ENCODE measurements at regions not wholly inside any gene's neighbourhood (a gene's known extent, or its start where the extent isn't known, plus 50 kb on each side); places are given as distances from the start of the nearest gene placed in this dataset.

DNA sequence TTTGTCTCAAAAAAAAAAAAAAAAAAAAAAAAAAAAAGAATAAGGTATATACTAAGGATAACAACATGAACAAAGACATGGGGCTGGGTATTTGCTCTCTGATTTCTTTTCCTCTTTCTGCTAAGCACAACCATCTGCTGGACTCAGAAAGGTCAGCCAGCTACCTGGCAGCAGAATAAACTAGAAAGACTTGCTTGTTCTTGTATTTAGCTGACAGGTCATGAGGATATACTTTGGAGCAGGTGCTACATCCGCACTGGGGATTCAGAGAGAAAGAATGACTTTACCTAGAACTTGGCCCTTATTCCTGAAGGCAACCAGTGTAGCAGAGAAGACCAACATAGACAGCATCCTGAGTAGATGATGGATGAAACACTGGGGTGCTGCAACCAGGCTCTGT is 550.5 kb downstream of the NTRK3 start:
- Histone ChIP-seq H3K4me3 (ENCODE audit: low read depth in 2 of 2, low read length in 2 of 2) (no peak overlapping the region), H3K4me1 (ENCODE audit: control insufficient read depth, insufficient read depth, low read length) (no peaks in the 10 kb centered on the region), H3K27ac (ENCODE audit: low read length) (no peak overlapping the region), H3K27me3 (ENCODE audit: control insufficient read depth, insufficient read depth, low read length) (no peaks in the 10 kb centered on the region), H3K36me3 (ENCODE audit: control insufficient read depth, insufficient read depth, low read length) (no peaks in the 10 kb centered on the region), H3K9me3 (ENCODE audit: control insufficient read depth, insufficient read depth, low read depth, low read length) (no peaks in the 10 kb centered on the region)
- TF ChIP-seq, protein P1, sequence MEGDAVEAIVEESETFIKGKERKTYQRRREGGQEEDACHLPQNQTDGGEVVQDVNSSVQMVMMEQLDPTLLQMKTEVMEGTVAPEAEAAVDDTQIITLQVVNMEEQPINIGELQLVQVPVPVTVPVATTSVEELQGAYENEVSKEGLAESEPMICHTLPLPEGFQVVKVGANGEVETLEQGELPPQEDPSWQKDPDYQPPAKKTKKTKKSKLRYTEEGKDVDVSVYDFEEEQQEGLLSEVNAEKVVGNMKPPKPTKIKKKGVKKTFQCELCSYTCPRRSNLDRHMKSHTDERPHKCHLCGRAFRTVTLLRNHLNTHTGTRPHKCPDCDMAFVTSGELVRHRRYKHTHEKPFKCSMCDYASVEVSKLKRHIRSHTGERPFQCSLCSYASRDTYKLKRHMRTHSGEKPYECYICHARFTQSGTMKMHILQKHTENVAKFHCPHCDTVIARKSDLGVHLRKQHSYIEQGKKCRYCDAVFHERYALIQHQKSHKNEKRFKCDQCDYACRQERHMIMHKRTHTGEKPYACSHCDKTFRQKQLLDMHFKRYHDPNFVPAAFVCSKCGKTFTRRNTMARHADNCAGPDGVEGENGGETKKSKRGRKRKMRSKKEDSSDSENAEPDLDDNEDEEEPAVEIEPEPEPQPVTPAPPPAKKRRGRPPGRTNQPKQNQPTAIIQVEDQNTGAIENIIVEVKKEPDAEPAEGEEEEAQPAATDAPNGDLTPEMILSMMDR (IDR thresholded peaks at IDR 0.05) = no peak
- TF ChIP-seq, protein P2, sequence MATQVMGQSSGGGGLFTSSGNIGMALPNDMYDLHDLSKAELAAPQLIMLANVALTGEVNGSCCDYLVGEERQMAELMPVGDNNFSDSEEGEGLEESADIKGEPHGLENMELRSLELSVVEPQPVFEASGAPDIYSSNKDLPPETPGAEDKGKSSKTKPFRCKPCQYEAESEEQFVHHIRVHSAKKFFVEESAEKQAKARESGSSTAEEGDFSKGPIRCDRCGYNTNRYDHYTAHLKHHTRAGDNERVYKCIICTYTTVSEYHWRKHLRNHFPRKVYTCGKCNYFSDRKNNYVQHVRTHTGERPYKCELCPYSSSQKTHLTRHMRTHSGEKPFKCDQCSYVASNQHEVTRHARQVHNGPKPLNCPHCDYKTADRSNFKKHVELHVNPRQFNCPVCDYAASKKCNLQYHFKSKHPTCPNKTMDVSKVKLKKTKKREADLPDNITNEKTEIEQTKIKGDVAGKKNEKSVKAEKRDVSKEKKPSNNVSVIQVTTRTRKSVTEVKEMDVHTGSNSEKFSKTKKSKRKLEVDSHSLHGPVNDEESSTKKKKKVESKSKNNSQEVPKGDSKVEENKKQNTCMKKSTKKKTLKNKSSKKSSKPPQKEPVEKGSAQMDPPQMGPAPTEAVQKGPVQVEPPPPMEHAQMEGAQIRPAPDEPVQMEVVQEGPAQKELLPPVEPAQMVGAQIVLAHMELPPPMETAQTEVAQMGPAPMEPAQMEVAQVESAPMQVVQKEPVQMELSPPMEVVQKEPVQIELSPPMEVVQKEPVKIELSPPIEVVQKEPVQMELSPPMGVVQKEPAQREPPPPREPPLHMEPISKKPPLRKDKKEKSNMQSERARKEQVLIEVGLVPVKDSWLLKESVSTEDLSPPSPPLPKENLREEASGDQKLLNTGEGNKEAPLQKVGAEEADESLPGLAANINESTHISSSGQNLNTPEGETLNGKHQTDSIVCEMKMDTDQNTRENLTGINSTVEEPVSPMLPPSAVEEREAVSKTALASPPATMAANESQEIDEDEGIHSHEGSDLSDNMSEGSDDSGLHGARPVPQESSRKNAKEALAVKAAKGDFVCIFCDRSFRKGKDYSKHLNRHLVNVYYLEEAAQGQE (IDR thresholded peaks at IDR 0.05; ENCODE audit: insufficient read depth in 1 of 2, low read depth in 2 of 2, low read length in 1 of 2) = no peak
- TF ChIP-seq SIN3A (IDR thresholded peaks at IDR 0.05; ENCODE audit: borderline replicate concordance, insufficient read depth, low read depth, low read length) (no peak), POLR2AphosphoS5 (IDR thresholded peaks at IDR 0.05; ENCODE audit: low read depth, low read length) (no peak), TCF7L2 (IDR thresholded peaks at IDR 0.05; ENCODE audit: low read depth, low read length) (no peak)
- no TSS peak for BruUV-seq (replicated peaks)
- DNase-seq (ENCODE audit: low read depth, low spot score) (no peak), ATAC-seq (no peak)
- CTCF ChIA-PET = no interaction called here
- in situ Hi-C loops (cut with HindIII; ENCODE audit: low pct_unique_long_range_greater_than_20kb, low sequenced_read_pairs) (no loop called here), intact Hi-C loops (cut with micrococcal nuclease; ENCODE audit: unreplicated experiment) (no loop called here)
- POLR2A ChIA-PET = no interaction called here

GRCh38 chr15:87704276-87704675 is 552.3 kb downstream of the NTRK3 start:
- Histone ChIP-seq H3K4me3 (ENCODE audit: low read depth in 2 of 2, low read length in 2 of 2) (no peak overlapping the region), H3K9me3 (ENCODE audit: control insufficient read depth, insufficient read depth, low read depth, low read length) (no peaks in the 10 kb centered on the region), H3K36me3 (ENCODE audit: control insufficient read depth, insufficient read depth, low read length) (no peaks in the 10 kb centered on the region), H3K27me3 (ENCODE audit: control insufficient read depth, insufficient read depth, low read length) (no peaks in the 10 kb centered on the region), H3K4me1 (ENCODE audit: control insufficient read depth, insufficient read depth, low read length) (no peaks in the 10 kb centered on the region), H3K27ac (ENCODE audit: low read length) (no peak overlapping the region)
- CTCF ChIA-PET = no interaction called here
- DNase-seq (ENCODE audit: low read depth, low spot score) (no peak), ATAC-seq (no peak)
- TF ChIP-seq, protein P1 (IDR thresholded peaks at IDR 0.05) = no peak
- TF ChIP-seq SIN3A (IDR thresholded peaks at IDR 0.05; ENCODE audit: borderline replicate concordance, insufficient read depth, low read depth, low read length) = no peak
- no peak for TF ChIP-seq POLR2AphosphoS5 (IDR thresholded peaks at IDR 0.05; ENCODE audit: low read depth, low read length)
- no peak for TF ChIP-seq TCF7L2 (IDR thresholded peaks at IDR 0.05; ENCODE audit: low read depth, low read length)
- TF ChIP-seq, protein P2 (IDR thresholded peaks at IDR 0.05; ENCODE audit: insufficient read depth in 1 of 2, low read depth in 2 of 2, low read length in 1 of 2) = no peak
- intact Hi-C loops (cut with micrococcal nuclease; ENCODE audit: unreplicated experiment) = no loop called here
- in situ Hi-C loops (cut with HindIII; ENCODE audit: low pct_unique_long_range_greater_than_20kb, low sequenced_read_pairs) = no loop called here
- POLR2A ChIA-PET = no interaction called here
- no TSS peak for BruUV-seq (replicated peaks)
